ENCODE measurements at regions not wholly inside any gene's neighbourhood (a gene's known extent, or its start where the extent isn't known, plus 50 kb on each side); places are given as distances from the start of the nearest gene placed in this dataset.

DNA sequence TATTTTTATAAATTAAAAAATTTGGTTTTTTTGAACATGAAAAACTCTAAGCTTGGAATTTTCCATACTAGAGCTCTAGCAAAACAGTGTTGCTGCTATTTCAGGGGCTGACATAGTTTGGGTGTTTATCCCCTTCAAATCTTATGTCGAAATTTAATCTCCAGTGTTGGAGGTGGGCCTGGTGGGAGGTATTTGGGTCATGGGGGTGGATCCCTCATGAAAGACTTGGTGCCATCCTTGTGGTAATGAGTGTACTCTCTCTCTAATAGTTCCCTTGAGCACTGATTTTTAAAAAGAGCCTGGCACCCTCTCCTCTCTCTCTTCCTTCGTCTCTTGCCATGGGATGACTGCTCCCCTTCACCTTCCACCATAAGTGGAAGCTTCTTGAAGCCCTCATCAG, 244.6 kb upstream of the UBE2E3 start:
- no peak for ATAC-seq
- no peaks in the 10 kb centered on the region; the same call in 1 of the 2 replicates for H3K9me3 ChIP-seq (ENCODE audit: control insufficient read depth, insufficient read depth, low read depth, low read length)
- CTCF ChIA-PET: no interaction called here
- POLR2A ChIA-PET: no interaction called here
- TF ChIP-seq, protein P1, sequence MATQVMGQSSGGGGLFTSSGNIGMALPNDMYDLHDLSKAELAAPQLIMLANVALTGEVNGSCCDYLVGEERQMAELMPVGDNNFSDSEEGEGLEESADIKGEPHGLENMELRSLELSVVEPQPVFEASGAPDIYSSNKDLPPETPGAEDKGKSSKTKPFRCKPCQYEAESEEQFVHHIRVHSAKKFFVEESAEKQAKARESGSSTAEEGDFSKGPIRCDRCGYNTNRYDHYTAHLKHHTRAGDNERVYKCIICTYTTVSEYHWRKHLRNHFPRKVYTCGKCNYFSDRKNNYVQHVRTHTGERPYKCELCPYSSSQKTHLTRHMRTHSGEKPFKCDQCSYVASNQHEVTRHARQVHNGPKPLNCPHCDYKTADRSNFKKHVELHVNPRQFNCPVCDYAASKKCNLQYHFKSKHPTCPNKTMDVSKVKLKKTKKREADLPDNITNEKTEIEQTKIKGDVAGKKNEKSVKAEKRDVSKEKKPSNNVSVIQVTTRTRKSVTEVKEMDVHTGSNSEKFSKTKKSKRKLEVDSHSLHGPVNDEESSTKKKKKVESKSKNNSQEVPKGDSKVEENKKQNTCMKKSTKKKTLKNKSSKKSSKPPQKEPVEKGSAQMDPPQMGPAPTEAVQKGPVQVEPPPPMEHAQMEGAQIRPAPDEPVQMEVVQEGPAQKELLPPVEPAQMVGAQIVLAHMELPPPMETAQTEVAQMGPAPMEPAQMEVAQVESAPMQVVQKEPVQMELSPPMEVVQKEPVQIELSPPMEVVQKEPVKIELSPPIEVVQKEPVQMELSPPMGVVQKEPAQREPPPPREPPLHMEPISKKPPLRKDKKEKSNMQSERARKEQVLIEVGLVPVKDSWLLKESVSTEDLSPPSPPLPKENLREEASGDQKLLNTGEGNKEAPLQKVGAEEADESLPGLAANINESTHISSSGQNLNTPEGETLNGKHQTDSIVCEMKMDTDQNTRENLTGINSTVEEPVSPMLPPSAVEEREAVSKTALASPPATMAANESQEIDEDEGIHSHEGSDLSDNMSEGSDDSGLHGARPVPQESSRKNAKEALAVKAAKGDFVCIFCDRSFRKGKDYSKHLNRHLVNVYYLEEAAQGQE (IDR thresholded peaks at IDR 0.05; ENCODE audit: insufficient read depth in 1 of 2, low read depth in 2 of 2, low read length in 1 of 2): no peak
- TF ChIP-seq, protein P2, sequence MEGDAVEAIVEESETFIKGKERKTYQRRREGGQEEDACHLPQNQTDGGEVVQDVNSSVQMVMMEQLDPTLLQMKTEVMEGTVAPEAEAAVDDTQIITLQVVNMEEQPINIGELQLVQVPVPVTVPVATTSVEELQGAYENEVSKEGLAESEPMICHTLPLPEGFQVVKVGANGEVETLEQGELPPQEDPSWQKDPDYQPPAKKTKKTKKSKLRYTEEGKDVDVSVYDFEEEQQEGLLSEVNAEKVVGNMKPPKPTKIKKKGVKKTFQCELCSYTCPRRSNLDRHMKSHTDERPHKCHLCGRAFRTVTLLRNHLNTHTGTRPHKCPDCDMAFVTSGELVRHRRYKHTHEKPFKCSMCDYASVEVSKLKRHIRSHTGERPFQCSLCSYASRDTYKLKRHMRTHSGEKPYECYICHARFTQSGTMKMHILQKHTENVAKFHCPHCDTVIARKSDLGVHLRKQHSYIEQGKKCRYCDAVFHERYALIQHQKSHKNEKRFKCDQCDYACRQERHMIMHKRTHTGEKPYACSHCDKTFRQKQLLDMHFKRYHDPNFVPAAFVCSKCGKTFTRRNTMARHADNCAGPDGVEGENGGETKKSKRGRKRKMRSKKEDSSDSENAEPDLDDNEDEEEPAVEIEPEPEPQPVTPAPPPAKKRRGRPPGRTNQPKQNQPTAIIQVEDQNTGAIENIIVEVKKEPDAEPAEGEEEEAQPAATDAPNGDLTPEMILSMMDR (IDR thresholded peaks at IDR 0.05): no peak
- TF ChIP-seq TCF7L2 (IDR thresholded peaks at IDR 0.05; ENCODE audit: low read depth, low read length) (no peak), SIN3A (IDR thresholded peaks at IDR 0.05; ENCODE audit: borderline replicate concordance, insufficient read depth, low read depth, low read length) (no peak), POLR2AphosphoS5 (IDR thresholded peaks at IDR 0.05; ENCODE audit: low read depth, low read length) (no peak)
- BruUV-seq (replicated peaks): no TSS peak
- in situ Hi-C loops (cut with HindIII; ENCODE audit: low pct_unique_long_range_greater_than_20kb, low sequenced_read_pairs): no loop called here
- H3K27ac ChIP-seq (ENCODE audit: low read length): no peak overlapping the region
- H3K4me1 ChIP-seq (ENCODE audit: control insufficient read depth, insufficient read depth, low read length): no peaks in the 10 kb centered on the region
- H3K27me3 ChIP-seq (ENCODE audit: control insufficient read depth, insufficient read depth, low read length): no peaks in the 10 kb centered on the region
- DNase-seq (ENCODE audit: low read depth, low spot score): no peak
- intact Hi-C loops (cut with micrococcal nuclease; ENCODE audit: unreplicated experiment): no loop called here
- no peaks in the 10 kb centered on the region for H3K36me3 ChIP-seq (ENCODE audit: control insufficient read depth, insufficient read depth, low read length)
- H3K4me3 ChIP-seq (ENCODE audit: low read depth in 2 of 2, low read length in 2 of 2): no peak overlapping the region

GRCh38 chr2:180734382-180734781, 246.0 kb upstream of the UBE2E3 start:
- no peak for ATAC-seq
- in situ Hi-C loops (cut with HindIII; ENCODE audit: low pct_unique_long_range_greater_than_20kb, low sequenced_read_pairs) (no loop called here), intact Hi-C loops (cut with micrococcal nuclease; ENCODE audit: unreplicated experiment) (no loop called here)
- Histone ChIP-seq H3K4me3 (ENCODE audit: low read depth in 2 of 2, low read length in 2 of 2) (no peak overlapping the region), H3K27me3 (ENCODE audit: control insufficient read depth, insufficient read depth, low read length) (no peaks in the 10 kb centered on the region), H3K4me1 (ENCODE audit: control insufficient read depth, insufficient read depth, low read length) (no peaks in the 10 kb centered on the region), H3K9me3 (ENCODE audit: control insufficient read depth, insufficient read depth, low read depth, low read length) (no peaks in the 10 kb centered on the region; the same call in 1 of the 2 replicates), H3K36me3 (ENCODE audit: control insufficient read depth, insufficient read depth, low read length) (no peaks in the 10 kb centered on the region), H3K27ac (ENCODE audit: low read length) (no peak overlapping the region)
- TF ChIP-seq POLR2AphosphoS5 (IDR thresholded peaks at IDR 0.05; ENCODE audit: low read depth, low read length) (no peak), TCF7L2 (IDR thresholded peaks at IDR 0.05; ENCODE audit: low read depth, low read length) (no peak), SIN3A (IDR thresholded peaks at IDR 0.05; ENCODE audit: borderline replicate concordance, insufficient read depth, low read depth, low read length) (no peak)
- TF ChIP-seq, protein P1 (IDR thresholded peaks at IDR 0.05; ENCODE audit: insufficient read depth in 1 of 2, low read depth in 2 of 2, low read length in 1 of 2): no peak
- TF ChIP-seq, protein P2 (IDR thresholded peaks at IDR 0.05): no peak
- BruUV-seq (replicated peaks): no TSS peak
- CTCF ChIA-PET: no interaction called here
- POLR2A ChIA-PET: no interaction called here
- DNase-seq (ENCODE audit: low read depth, low spot score): no peak
